ENCODE measurements at regions not wholly inside any gene's neighbourhood (a gene's known extent, or its start where the extent isn't known, plus 50 kb on each side); places are given as distances from the start of the nearest gene placed in this dataset.

- intact Hi-C loops (cut with micrococcal nuclease): no loop called here
Observed at GRCh38 chr21:27691006-27691405, 724.1 kb upstream of the ADAMTS5 start.

More at GRCh38 chr21:27691006-27691405, 724.1 kb upstream of the ADAMTS5 start:
- Histone ChIP-seq H3K79me2 (ENCODE audit: control insufficient read depth, insufficient read depth, low read length) (no peaks in the 10 kb centered on the region), H3K4me3 (replicated peaks in 1 of 3; ENCODE audit: insufficient read depth in 1 of 3, low read depth in 1 of 3, low read length in 3 of 3) (no peak overlapping the region), H3K9ac (replicated peaks; ENCODE audit: extremely low read depth, insufficient read depth, low read length) (no peak overlapping the region), H3K4me1 (ENCODE audit: control insufficient read depth, extremely low read depth, insufficient read depth, low read length) (no peaks in the 10 kb centered on the region), H3K4me2 (ENCODE audit: insufficient read depth, low read length) (no peak overlapping the region), H3K27ac (ENCODE audit: insufficient read depth, low read depth, low read length) (no peak overlapping the region), H3K9me1 (replicated peaks; ENCODE audit: control insufficient read depth, extremely low read depth, insufficient read depth, low read length) (no peaks in the 10 kb centered on the region), H3K27me3 (ENCODE audit: control insufficient read depth in 2 of 2, insufficient read depth in 2 of 2, low read length in 2 of 2) (no peaks in the 10 kb centered on the region), H3K36me3 (ENCODE audit: control insufficient read depth in 2 of 2, extremely low read depth in 1 of 2, insufficient read depth in 2 of 2, low read length in 2 of 2) (no peaks in the 10 kb centered on the region), H3K9me3 (replicated peaks; ENCODE audit: control insufficient read depth, insufficient read depth, low read length) (no peaks in the 10 kb centered on the region), H4K20me1 (replicated peaks; ENCODE audit: control insufficient read depth, extremely low read depth, insufficient read depth, low read length) (no peaks in the 10 kb centered on the region), H2AFZ (ENCODE audit: low read depth, low read length) (no peak overlapping the region)
- TF ChIP-seq EZH2 (IDR thresholded peaks at IDR 0.05; ENCODE audit: borderline replicate concordance, low read depth, low read length, severe bottlenecking): no peak
- no peak for TF ChIP-seq CTCF (IDR thresholded peaks at IDR 0.05; ENCODE audit: extremely low read depth in 1 of 2, insufficient read depth in 1 of 2, low read depth in 1 of 2, low read length in 2 of 2)
- no peak for TF ChIP-seq MAX (IDR thresholded peaks at IDR 0.05; ENCODE audit: insufficient read depth, insufficient read length)
- no peak for TF ChIP-seq POLR2AphosphoS5 (IDR thresholded peaks at IDR 0.05; ENCODE audit: insufficient read depth, low read depth, low read length)
- no peak for TF ChIP-seq JUN (IDR thresholded peaks at IDR 0.05; ENCODE audit: borderline replicate concordance, insufficient read depth, insufficient read length, low read depth)
- no peak for TF ChIP-seq POLR2A (IDR thresholded peaks at IDR 0.05; ENCODE audit: low read depth, low read length)
- no peak for TF ChIP-seq MYC (IDR thresholded peaks at IDR 0.05; ENCODE audit: low read depth, low read length)
- no peak for TF ChIP-seq FOS (IDR thresholded peaks at IDR 0.05; ENCODE audit: borderline replicate concordance, insufficient read depth, low read length)
- no peak for TF ChIP-seq GATA2 (IDR thresholded peaks at IDR 0.05; ENCODE audit: insufficient read depth, insufficient read length, low read depth, low read length)
- CTCF ChIA-PET: no interaction called here
- no peak for DNase-seq (ENCODE audit: low read depth, low spot score)
- POLR2A ChIA-PET: no interaction called here
- BruUV-seq (replicated peaks): no TSS peak
- no peak for FAIRE-seq
- dilution Hi-C loops (cut with MboI; ENCODE audit: extremely low pct_ligation_motif_present, low sequenced_read_pairs): no loop called here
